GM12865 (cell line): ENCODE measurements at regions not wholly inside any gene's neighbourhood (a gene's known extent, or its start where the extent isn't known, plus 50 kb on each side); places are given as distances from the start of the nearest gene placed in this dataset.

Source experiments
- DNase-seq: peaks from one replicate; pipeline ENCODE4 v3.0.0; 2010; ENCODE audit warnings: low read depth
- H3K4me3 ChIP-seq: 2 replicates; pipeline ENCODE4 v1.5.1; 2011; ENCODE audit warnings: mild to moderate bottlenecking, low read depth, low read length, control low read depth
- TF ChIP-seq, protein P1 (sequence below): IDR thresholded peaks from 2 replicates; pipeline ENCODE4 v1.5.1; 2011; ENCODE audit warnings: low read length, control low read depth, low read depth, inconsistent platforms; ENCODE audit not compliant: insufficient read depth; ENCODE audit errors: missing control alignments

DNA sequence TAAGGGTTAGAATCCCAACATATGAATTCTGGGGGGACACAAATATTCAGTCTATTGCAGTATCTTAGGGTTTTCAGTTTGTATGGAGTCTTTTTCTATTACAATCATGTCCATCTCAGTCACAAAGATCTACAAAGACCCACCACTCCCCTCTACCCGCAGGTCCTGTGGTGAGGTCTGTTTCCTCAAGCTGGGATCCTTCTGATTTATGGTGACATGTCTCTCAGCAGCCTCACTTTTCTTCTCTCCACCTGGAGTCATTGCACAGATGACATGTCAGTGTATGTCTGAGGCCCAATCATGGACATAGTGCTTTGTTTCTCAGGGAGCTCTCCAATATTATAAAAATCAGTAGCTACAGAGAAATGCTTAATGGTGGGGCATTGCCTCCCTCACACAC is 113.4 kb upstream of the RAB27B start:
- no peak for DNase-seq
- TF ChIP-seq, protein P1, sequence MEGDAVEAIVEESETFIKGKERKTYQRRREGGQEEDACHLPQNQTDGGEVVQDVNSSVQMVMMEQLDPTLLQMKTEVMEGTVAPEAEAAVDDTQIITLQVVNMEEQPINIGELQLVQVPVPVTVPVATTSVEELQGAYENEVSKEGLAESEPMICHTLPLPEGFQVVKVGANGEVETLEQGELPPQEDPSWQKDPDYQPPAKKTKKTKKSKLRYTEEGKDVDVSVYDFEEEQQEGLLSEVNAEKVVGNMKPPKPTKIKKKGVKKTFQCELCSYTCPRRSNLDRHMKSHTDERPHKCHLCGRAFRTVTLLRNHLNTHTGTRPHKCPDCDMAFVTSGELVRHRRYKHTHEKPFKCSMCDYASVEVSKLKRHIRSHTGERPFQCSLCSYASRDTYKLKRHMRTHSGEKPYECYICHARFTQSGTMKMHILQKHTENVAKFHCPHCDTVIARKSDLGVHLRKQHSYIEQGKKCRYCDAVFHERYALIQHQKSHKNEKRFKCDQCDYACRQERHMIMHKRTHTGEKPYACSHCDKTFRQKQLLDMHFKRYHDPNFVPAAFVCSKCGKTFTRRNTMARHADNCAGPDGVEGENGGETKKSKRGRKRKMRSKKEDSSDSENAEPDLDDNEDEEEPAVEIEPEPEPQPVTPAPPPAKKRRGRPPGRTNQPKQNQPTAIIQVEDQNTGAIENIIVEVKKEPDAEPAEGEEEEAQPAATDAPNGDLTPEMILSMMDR = no peak

DNA sequence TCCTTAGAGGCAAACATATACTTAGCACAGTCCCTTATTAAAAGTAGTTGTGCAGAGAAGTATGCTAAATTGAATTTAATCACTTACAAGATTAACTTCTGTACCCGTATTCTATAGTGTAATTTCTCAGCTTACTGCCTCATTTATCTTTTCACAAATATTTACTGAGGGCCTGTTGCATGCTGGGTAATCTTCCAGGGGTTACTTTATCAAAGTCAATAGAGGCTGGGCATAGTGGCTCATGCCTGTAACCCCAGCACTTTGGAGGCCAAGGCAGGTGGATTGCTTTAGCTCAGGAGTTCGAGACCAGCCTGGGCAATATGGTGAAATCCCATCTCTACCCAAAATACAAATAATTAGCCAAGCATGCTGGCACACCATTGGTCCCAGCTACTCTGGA is 111.7 kb upstream of the RAB27B start:
- no peak for DNase-seq
- H3K4me3 ChIP-seq = no peak overlapping the region
- TF ChIP-seq, protein P1 = no peak

More for the DNA sequence above, 113.4 kb upstream of the RAB27B start:
- H3K4me3 ChIP-seq = no peak overlapping the region

DNA sequence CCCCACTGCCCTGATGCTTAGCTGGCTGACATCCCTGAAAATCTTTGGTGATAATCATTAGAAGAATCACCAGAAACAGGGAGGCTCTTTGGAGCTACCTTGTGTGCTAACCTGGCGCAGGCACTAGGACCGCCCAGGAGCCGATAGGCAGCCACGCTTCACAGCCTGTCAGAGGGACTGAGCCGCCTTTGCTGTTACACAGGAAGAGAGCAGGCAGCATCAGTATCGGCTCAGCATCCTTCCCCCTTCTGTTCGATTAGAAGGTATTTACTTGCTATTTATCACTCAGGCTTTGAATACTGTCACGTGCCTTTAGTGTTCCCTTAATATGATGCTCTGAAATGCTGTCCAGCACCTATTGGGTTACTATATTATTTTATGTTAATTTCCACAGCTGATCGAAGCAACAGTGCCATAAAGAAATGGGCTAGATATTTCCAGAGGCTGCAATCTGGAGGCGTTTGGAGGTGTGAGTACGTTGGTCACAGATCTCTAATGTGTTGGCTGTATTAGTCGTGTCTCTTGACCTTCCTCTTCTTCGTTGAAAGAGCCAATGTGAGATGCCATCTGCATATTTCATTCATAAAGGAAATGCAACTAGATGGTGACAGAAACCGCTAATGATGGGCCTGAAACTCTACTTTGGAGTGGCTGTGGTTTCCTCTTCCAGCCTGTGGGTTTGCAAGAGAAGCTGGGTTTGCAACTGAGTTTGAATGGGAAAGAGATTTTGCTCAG is 110.4 kb upstream of the RAB27B start:
- DNase-seq = peak; percentile 48
- TF ChIP-seq, protein P1 = no peak
- H3K4me3 ChIP-seq = no peak overlapping the region

DNA sequence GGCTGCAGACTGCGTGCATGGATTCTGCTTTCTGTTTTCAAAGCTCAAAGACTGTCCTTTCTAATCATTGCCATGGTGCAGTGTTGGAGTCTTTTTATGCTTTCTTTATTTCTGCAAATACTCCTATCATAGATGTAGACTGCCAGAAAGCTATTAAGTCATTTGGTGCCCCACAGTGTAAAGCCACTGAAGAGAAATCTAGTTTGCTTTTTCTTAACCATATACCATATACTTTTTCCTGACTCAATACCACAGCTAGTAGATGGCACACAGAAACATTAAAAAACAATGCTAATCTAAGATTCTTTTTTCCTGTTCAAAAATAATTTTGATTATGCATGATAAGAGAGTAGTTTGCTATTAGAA is 109.9 kb upstream of the RAB27B start:
- no peak for DNase-seq
- H3K4me3 ChIP-seq = no peak overlapping the region
- TF ChIP-seq, protein P1 = no peak

DNA sequence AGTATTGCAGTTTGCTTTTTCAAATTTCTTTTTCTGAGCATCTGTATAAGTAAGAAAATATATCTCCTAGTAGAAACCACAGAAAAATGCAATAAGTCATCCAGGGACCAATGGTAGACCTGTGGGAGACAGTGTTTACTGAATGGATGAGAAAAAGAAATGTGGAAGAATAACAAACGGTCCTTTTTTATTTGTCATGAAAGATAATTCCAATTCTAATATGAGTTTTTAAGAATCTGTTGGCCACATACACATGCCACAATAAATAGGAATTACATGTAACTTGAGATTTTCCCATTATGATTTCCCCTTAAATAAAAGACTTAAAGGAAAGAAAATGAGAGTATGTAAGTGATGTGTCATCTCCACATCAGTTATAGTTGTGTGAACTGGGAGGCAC is 107.7 kb upstream of the RAB27B start:
- no peak overlapping the region for H3K4me3 ChIP-seq
- TF ChIP-seq, protein P1 = no peak
- no peak for DNase-seq

DNA sequence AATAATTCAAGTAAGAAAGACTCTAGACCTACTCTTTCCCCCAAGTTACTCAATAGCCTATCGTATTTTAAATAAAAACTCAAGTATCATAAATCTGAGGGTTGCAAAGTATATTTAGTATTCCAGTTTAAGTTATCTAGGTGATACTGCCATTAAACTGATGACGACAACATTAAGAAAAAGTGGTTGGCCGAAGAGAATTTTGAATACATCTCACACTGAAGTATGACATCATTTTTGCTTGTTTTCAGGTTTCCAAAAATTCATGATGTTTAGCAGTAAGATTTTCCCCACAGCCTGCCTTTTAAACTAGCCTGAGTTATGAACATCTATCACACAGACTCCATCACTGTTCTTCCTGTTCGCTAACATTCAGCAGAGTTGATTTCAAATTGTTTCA is 102.1 kb upstream of the RAB27B start:
- no peak for DNase-seq
- TF ChIP-seq, protein P1 = no peak
- H3K4me3 ChIP-seq = no peak overlapping the region

DNA sequence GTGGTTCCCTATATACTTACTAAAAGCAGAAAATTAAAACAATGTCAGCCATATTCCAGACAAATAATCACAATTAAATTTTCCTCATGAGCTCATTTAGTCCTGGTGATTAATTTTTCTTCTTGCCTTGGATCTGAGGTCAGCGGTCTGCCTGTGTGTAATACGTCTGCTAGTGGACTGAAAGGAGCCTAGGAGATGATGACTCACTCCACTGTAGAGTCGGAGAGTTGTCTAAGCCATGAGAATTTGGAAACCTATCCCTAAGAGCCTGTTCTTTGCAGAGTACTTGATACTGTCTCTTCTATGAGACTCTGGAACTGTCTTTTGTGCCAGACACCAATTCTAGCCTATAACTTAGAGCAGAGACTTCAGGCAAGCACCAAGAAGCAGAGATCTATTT is 94.2 kb upstream of the RAB27B start:
- DNase-seq = no peak
- no peak overlapping the region for H3K4me3 ChIP-seq
- TF ChIP-seq, protein P1 = no peak
